Skeletal muscle satellite cell (primary cell): ENCODE measurements at regions not wholly inside any gene's neighbourhood (a gene's known extent, or its start where the extent isn't known, plus 50 kb on each side); places are given as distances from the start of the nearest gene placed in this dataset.

Source experiments
- H3K27me3 ChIP-seq: 2 replicates; pipeline ENCODE4 v1.7.0; 2013; ENCODE audit warnings: low read length; ENCODE audit not compliant: control insufficient read depth, insufficient read depth
- H3K36me3 ChIP-seq: 2 replicates; pipeline ENCODE4 v1.7.0; 2013; ENCODE audit warnings: mild to moderate bottlenecking, control low read depth, low read length; ENCODE audit not compliant: insufficient read depth
- H3K4me1 ChIP-seq: 2 replicates; pipeline ENCODE4 v1.7.0; 2013; ENCODE audit warnings: low read length; ENCODE audit not compliant: control insufficient read depth, insufficient read depth
- H3K4me2 ChIP-seq: 2 replicates; pipeline ENCODE4 v1.7.0; 2013; ENCODE audit warnings: mild to moderate bottlenecking, low read length
- H3K4me3 ChIP-seq: 2 replicates; pipeline ENCODE4 v1.7.0; 2013; ENCODE audit warnings: low read length
- H3K9ac ChIP-seq: 2 replicates; pipeline ENCODE4 v1.7.0; 2013; ENCODE audit warnings: mild to moderate bottlenecking, low read depth, low read length, moderate library complexity
- H3K9me3 ChIP-seq: replicated peaks from 2 replicates; pipeline ENCODE4 v1.7.0; 2013; ENCODE audit warnings: mild to moderate bottlenecking, control low read depth, low read length

DNA sequence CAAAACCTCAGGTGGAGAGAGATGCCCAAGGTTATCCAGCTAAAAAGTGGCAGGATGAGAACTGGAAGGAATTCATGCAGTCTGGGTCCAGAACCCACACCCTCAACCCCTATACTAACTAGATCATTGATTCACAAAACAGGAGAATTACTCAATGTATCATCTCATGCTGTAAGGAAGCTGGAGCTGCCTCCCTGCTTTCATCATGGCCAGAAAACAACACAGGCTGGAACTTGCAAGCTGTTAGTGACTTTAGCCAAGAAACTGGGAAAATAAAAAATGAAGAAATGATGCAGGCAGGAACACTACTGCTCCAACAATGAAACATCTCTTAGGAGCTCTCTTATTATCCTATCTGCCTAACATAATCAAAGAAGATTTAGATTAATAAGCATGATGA is 619.8 kb upstream of the CELF2 start:
- no peaks in the 10 kb centered on the region for H3K27me3 ChIP-seq
- H3K4me1 ChIP-seq = peaks cover 7% of the 10 kb centered on the region
- no peak overlapping the region for H3K4me3 ChIP-seq
- no peak overlapping the region for H3K4me2 ChIP-seq
- H3K36me3 ChIP-seq = no peaks in the 10 kb centered on the region
- no peaks in the 10 kb centered on the region for H3K9me3 ChIP-seq
- no peak overlapping the region for H3K9ac ChIP-seq

DNA sequence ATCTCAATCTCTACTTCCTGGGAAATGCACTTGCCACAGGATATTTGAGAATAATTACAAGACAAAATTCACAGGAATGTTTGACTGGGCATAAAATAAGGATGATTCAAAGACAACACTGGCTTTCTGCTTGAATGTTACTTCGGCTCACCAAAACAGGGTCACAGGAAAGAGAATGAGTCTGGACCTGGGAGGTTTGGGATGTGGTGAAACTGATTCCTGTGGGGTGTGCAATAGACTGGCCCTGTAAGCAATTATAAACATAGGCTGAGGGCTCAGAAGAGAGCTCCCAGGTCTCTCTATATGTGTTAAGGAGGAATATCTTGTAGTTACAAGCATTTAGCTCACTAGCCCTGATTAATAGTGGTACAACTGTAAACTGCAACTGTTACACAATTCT is 613.9 kb upstream of the CELF2 start:
- Histone ChIP-seq H3K4me3 (no peak overlapping the region), H3K36me3 (no peaks in the 10 kb centered on the region), H3K4me1 (no peaks in the 10 kb centered on the region), H3K9me3 (no peaks in the 10 kb centered on the region), H3K27me3 (no peaks in the 10 kb centered on the region), H3K9ac (no peak overlapping the region), H3K4me2 (no peak overlapping the region)

DNA sequence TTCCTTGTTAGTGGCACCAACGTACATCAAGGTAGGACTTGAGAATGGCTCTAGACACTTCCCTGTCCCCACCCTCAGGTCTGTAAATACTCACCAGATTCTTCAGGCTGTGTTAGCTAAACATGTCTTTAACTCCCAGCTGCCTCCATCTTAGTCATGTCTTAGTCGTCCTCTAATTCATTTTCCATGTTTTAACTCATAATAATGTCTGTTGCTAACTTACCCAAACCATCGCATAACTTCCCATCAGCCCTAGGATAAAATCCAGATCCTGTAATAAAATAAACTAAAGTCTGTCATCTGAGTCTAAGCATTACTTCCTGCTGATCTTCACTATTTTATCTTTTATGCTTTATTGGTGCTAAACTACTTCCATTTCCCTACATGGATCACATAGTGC is 600.0 kb upstream of the CELF2 start:
- H3K4me2 ChIP-seq = no peak overlapping the region
- no peaks in the 10 kb centered on the region for H3K9me3 ChIP-seq
- H3K27me3 ChIP-seq = no peaks in the 10 kb centered on the region
- H3K9ac ChIP-seq = no peak overlapping the region
- no peaks in the 10 kb centered on the region for H3K36me3 ChIP-seq
- H3K4me1 ChIP-seq = no peaks in the 10 kb centered on the region
- H3K4me3 ChIP-seq = no peak overlapping the region

DNA sequence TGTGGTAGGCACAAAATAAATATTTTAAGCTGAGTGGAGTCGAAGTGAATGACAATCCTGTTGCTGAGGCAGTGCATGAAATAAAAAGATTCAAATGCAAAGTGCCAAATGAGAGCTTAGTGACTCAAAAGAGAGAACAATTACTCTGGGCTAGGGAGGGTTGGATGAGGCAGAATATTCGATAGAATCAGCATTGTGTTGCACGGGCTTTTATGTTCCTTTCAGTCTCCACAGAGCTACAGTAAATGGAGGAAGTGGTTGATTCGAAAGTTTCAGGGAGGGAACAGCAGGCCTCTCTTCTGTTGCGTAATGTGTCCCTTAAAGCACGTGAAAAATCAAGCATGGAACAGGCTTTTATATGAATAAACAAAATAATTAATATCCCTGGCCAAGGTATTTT is 599.3 kb upstream of the CELF2 start:
- H3K9ac ChIP-seq = no peak overlapping the region
- no peaks in the 10 kb centered on the region for H3K4me1 ChIP-seq
- no peaks in the 10 kb centered on the region for H3K36me3 ChIP-seq
- H3K4me2 ChIP-seq = no peak overlapping the region
- H3K27me3 ChIP-seq = no peaks in the 10 kb centered on the region
- H3K4me3 ChIP-seq = no peak overlapping the region
- no peaks in the 10 kb centered on the region for H3K9me3 ChIP-seq

DNA sequence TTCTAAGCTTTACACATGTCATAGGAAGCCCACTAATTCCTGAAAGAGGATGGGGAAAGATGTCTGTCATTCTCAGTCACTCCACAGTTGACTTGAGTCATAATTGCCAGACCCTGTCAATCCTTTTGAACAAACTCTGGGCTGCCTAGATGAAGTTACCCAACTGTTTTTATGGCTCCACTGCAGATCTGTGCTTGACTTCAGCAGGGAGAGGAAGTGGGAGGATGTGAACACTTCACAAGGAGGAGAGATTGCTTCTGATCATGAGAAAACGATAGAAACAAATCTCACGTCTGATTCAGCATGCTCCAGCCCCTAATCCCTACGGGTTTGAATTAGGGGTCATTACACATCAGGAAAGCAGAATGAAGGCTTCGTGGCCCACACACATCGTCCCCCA is 596.6 kb upstream of the CELF2 start:
- Histone ChIP-seq H3K36me3 (no peaks in the 10 kb centered on the region), H3K4me2 (no peak overlapping the region), H3K4me3 (no peak overlapping the region), H3K9ac (no peak overlapping the region), H3K4me1 (no peaks in the 10 kb centered on the region), H3K27me3 (no peaks in the 10 kb centered on the region), H3K9me3 (no peaks in the 10 kb centered on the region)

DNA sequence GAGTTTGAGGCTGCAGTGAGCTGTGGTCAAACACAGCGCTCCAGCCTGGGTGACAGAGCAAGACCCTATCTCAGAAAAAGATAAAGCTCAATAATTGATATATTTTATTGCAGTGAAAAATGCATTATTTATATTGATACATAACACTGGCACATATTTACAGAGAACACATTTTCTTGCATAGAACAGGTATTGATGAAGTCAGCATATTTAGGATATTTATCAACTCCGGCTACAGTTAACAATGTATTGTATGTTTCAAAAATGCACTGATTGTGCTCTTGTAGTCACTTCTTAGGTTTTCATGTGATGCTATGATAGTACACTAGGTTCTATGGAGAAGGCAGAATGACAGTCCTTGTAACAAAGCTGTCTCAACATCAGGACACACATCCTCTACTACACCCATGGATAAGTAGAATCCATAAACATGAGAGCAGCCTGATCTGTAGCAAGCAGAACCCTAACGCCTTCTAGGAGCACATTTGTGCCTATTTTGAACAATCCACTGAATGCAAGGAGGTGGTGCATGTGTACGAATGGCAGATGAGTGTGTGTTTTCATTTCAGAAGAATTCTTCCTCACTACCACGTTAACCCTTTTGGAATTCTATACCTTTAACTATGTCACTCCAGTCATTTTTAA is 586.1 kb upstream of the CELF2 start:
- Histone ChIP-seq H3K4me1 (no peaks in the 10 kb centered on the region), H3K4me2 (no peak overlapping the region), H3K27me3 (no peaks in the 10 kb centered on the region), H3K36me3 (no peaks in the 10 kb centered on the region), H3K4me3 (no peak overlapping the region), H3K9me3 (no peaks in the 10 kb centered on the region), H3K9ac (no peak overlapping the region)

DNA sequence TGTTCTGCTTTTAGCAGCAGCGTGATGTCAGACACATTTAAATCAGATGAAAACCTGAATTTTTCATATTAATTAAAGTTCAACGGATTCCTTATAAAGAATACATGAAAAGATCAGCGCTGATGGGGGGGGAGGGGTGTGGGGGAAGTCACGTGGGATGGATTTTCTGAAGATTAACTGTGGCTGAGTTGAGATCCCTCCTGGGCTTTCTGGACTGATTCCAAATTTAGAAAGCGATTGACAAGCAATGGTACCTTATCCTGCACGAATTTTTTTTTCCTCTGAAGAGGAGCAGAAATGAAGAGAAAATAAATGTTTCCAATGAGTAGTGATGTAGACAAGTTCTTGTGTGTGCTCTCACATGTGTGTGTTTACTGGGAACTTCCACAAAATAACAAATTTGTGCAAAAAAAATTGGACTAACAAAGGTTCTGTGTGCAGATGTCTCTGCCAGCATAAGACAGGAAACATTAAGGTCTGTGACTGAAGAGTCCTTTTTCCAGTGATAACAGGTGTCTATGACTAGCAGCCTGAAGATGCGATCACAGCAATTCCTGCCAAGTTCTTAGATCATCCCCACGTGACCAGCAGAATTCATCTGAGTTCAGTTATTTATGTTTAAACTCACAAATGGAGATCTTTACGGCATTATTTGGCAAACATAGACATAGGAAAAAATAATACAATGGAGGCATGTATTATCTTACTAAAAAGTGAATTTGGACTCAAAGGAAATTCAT is 585.2 kb upstream of the CELF2 start:
- H3K36me3 ChIP-seq = no peaks in the 10 kb centered on the region
- H3K4me3 ChIP-seq = no peak overlapping the region
- H3K27me3 ChIP-seq = no peaks in the 10 kb centered on the region
- H3K9me3 ChIP-seq = no peaks in the 10 kb centered on the region
- H3K4me1 ChIP-seq = no peaks in the 10 kb centered on the region
- no peak overlapping the region for H3K4me2 ChIP-seq
- H3K9ac ChIP-seq = no peak overlapping the region

DNA sequence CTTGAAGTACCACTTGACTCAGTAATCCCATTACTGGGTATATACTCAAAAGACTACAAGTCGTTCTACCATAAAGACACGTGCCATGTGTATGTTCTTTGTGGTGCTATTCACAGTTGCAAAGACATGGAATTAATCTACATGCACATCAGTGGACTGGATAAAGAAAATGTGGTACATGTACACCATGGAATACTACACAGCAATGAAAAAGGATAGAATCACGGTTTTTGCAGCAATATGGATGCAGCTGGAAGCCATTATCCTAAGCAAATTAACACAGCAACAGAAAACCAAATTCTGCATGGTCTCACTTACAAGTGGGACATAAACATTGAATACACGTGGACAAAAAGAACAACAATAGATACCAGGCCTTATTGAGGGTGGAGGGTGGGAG is 583.4 kb upstream of the CELF2 start:
- Histone ChIP-seq H3K9me3 (no peaks in the 10 kb centered on the region), H3K9ac (no peak overlapping the region), H3K4me3 (no peak overlapping the region), H3K4me1 (no peaks in the 10 kb centered on the region), H3K27me3 (no peaks in the 10 kb centered on the region), H3K36me3 (no peaks in the 10 kb centered on the region), H3K4me2 (no peak overlapping the region)

DNA sequence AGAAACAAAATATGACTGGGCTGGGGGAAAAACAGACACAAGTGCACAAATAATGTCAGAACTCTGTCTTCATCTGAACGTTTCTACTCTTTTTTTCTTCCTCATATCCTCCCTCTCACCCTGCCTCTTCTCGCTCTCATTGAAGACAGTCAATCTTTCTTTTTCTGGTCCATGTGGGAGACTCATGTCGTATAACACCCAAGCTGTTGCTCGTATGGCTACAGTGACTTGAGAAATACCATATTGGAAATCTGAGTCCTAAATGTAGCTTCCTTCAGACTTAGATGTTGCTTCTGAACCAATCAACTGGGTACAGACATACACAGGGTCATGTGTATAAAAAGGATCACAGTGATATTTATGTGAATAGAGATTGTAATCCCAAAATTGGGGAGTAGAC is 579.8 kb upstream of the CELF2 start:
- no peaks in the 10 kb centered on the region for H3K36me3 ChIP-seq
- no peak overlapping the region for H3K4me2 ChIP-seq
- no peaks in the 10 kb centered on the region for H3K4me1 ChIP-seq
- H3K4me3 ChIP-seq = no peak overlapping the region
- no peaks in the 10 kb centered on the region for H3K9me3 ChIP-seq
- H3K9ac ChIP-seq = no peak overlapping the region
- no peaks in the 10 kb centered on the region for H3K27me3 ChIP-seq

DNA sequence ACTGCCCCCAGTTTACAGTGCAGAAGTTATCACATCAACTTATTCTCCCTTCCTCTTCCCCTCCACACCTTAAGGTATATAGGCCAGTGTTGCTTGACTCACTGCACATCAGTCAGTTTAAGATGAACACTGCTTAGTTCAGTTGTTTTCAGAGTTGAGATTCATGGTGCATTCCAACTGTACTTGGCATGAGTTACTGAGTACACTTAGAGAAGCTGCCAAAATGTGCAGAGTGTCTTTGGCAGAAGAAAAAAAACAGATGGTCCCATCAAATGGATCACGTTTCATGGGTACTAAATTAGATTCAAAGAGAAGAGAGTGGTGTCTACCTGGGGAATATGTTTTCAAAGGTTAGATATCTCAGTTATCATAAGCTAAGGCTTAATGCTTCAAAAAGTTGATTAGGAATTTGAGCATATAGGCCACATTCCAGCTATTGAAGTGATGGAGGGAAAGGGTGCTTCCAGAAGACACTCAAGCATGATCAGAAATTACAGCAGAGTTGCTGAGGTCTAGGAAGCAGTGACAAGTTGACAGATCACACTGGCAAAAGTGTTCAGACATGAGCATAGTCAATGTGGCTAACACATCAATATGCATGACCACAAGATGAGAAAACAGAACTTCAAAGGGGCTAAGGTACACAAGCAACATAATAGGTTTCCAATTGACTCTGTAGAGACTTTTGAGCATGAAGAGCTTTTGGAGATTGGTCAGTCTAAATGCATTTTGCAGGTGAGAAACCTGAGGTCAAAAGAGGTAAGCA is 579.2 kb upstream of the CELF2 start:
- Histone ChIP-seq H3K27me3 (no peaks in the 10 kb centered on the region), H3K4me3 (no peak overlapping the region), H3K9ac (no peak overlapping the region), H3K4me2 (no peak overlapping the region), H3K36me3 (no peaks in the 10 kb centered on the region), H3K9me3 (no peaks in the 10 kb centered on the region), H3K4me1 (no peaks in the 10 kb centered on the region)

DNA sequence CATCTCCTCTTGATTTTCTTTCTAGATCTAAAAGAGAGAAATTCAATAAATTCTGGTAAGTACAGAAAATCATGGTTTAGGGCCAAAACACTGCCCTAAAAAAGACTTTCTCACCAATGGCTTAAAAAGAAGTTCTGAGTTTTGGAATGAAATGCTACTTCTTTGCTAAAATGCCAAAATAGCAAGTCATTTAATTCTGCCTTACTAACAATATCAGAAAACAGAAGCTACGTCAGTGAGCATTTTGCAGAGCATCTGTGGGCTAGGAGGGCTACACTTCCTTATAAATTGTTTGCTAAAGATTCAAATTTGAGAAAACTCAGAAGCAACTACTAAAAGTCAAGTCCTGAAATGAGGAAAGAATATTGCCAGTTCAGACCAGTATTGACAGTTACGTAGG is 560.8 kb upstream of the CELF2 start:
- H3K36me3 ChIP-seq = no peaks in the 10 kb centered on the region
- no peak overlapping the region for H3K4me3 ChIP-seq
- no peaks in the 10 kb centered on the region for H3K9me3 ChIP-seq
- H3K4me1 ChIP-seq = no peaks in the 10 kb centered on the region
- no peaks in the 10 kb centered on the region for H3K27me3 ChIP-seq
- H3K4me2 ChIP-seq = no peak overlapping the region
- no peak overlapping the region for H3K9ac ChIP-seq
